ENCODE measurements at regions not wholly inside any gene's neighbourhood (a gene's known extent, or its start where the extent isn't known, plus 50 kb on each side); places are given as distances from the start of the nearest gene placed in this dataset.
"Not testable (repeated sequence)": the region's sequence is repeated elsewhere in the genome, so short reads cannot be mapped to it uniquely, and the experiment has no call there.

- DNase-seq (ENCODE audit: low read depth), result no peak
- H3K4me3 ChIP-seq (ENCODE audit: low read depth, low read length), result no peak overlapping the region
- no peak for TF ChIP-seq MYC (IDR thresholded peaks at IDR 0.05; ENCODE audit: low read depth, low read length)
- TF ChIP-seq MAX (IDR thresholded peaks at IDR 0.05; ENCODE audit: low read depth, low read length), result no peak
- no peak for TF ChIP-seq CTCF (IDR thresholded peaks at IDR 0.05; ENCODE audit: low read depth, low read length)
- TF ChIP-seq POLR2A (IDR thresholded peaks at IDR 0.05; ENCODE audit: extremely low read depth, insufficient read length), result no peak
These were observed 333.9 kb upstream of the ARPP21 start for GRCh38 chr3:35305406-35305805.

- no peak for DNase-seq (ENCODE audit: low read depth)
- no peak for TF ChIP-seq MYC (IDR thresholded peaks at IDR 0.05; ENCODE audit: low read depth, low read length)
- TF ChIP-seq MAX (IDR thresholded peaks at IDR 0.05; ENCODE audit: low read depth, low read length), result no peak
- TF ChIP-seq POLR2A (IDR thresholded peaks at IDR 0.05; ENCODE audit: extremely low read depth, insufficient read length), result no peak
- TF ChIP-seq CTCF (IDR thresholded peaks at IDR 0.05; ENCODE audit: low read depth, low read length), result no peak
These were observed 332.0 kb upstream of the ARPP21 start for GRCh38 chr3:35307296-35307695.

GRCh38 chr3:35316841-35317240 lies 322.5 kb upstream of the ARPP21 start:
- DNase-seq (ENCODE audit: low read depth), result not testable (repeated sequence)

More at GRCh38 chr3:35307296-35307695, 332.0 kb upstream of the ARPP21 start:
- H3K4me3 ChIP-seq (ENCODE audit: low read depth, low read length), result no peak overlapping the region

GRCh38 chr3:35320646-35321407 lies 318.5 kb upstream of the ARPP21 start:
- no peak for TF ChIP-seq POLR2A (IDR thresholded peaks at IDR 0.05; ENCODE audit: extremely low read depth, insufficient read length)
- H3K4me3 ChIP-seq (ENCODE audit: low read depth, low read length), result no peak overlapping the region
- no peak for DNase-seq (ENCODE audit: low read depth)

More at GRCh38 chr3:35316841-35317240, 322.5 kb upstream of the ARPP21 start:
- not testable (repeated sequence) for H3K4me3 ChIP-seq (ENCODE audit: low read depth, low read length)

GRCh38 chr3:35322070-35322469 lies 317.3 kb upstream of the ARPP21 start:
- TF ChIP-seq POLR2A (IDR thresholded peaks at IDR 0.05; ENCODE audit: extremely low read depth, insufficient read length) (no peak), MAX (IDR thresholded peaks at IDR 0.05; ENCODE audit: low read depth, low read length) (no peak), CTCF (IDR thresholded peaks at IDR 0.05; ENCODE audit: low read depth, low read length) (no peak), MYC (IDR thresholded peaks at IDR 0.05; ENCODE audit: low read depth, low read length) (no peak)
- no peak for DNase-seq (ENCODE audit: low read depth)
- no peak overlapping the region for H3K4me3 ChIP-seq (ENCODE audit: low read depth, low read length)

GRCh38 chr3:35335703-35336102 lies 303.6 kb upstream of the ARPP21 start:
- H3K4me3 ChIP-seq (ENCODE audit: low read depth, low read length), result no peak overlapping the region
- TF ChIP-seq POLR2A (IDR thresholded peaks at IDR 0.05; ENCODE audit: extremely low read depth, insufficient read length) (no peak), CTCF (IDR thresholded peaks at IDR 0.05; ENCODE audit: low read depth, low read length) (no peak)
- DNase-seq (ENCODE audit: low read depth), result no peak

GRCh38 chr3:35336601-35337000 lies 302.7 kb upstream of the ARPP21 start:
- no peak overlapping the region for H3K4me3 ChIP-seq (ENCODE audit: low read depth, low read length)
- DNase-seq (ENCODE audit: low read depth), result no peak
- TF ChIP-seq MYC (IDR thresholded peaks at IDR 0.05; ENCODE audit: low read depth, low read length) (no peak), MAX (IDR thresholded peaks at IDR 0.05; ENCODE audit: low read depth, low read length) (no peak), POLR2A (IDR thresholded peaks at IDR 0.05; ENCODE audit: extremely low read depth, insufficient read length) (no peak), CTCF (IDR thresholded peaks at IDR 0.05; ENCODE audit: low read depth, low read length) (no peak)
